Fibroblast of lung (primary cell): ENCODE measurements at regions not wholly inside any gene's neighbourhood (a gene's known extent, or its start where the extent isn't known, plus 50 kb on each side); places are given as distances from the start of the nearest gene placed in this dataset.

Experiments used
- CTCF ChIP-seq, 2 donors: IDR thresholded peaks in 1 of 2; conservative IDR thresholded peaks in 1 of 2; 1 replicate in 1 of 2; 2 replicates in 1 of 2; pipeline ENCODE4 v1.5.1; 2011 to 2012; ENCODE audit warnings: low read length in 2 of 2, control low read depth in 1 of 2, inconsistent platforms in 1 of 2, low read depth in 1 of 2, mild to moderate bottlenecking in 1 of 2
- EZH2 ChIP-seq: IDR thresholded peaks from 2 replicates; pipeline ENCODE4 v1.5.1; 2012; ENCODE audit warnings: low read length, control low read depth, mild to moderate bottlenecking; ENCODE audit errors: missing control alignments

- TF ChIP-seq CTCF (conservative IDR thresholded peaks at IDR 0.05 in 1 of 2, IDR thresholded peaks at IDR 0.05 in 1 of 2; ENCODE audit: low read depth in 1 of 2, low read length in 2 of 2) (no peak), EZH2 (no peak)
Measured at GRCh38 chr1:11354893-11355553, 82.0 kb downstream of the UBIAD1 start.
